AG08395 (cell line): ENCODE measurements at regions not wholly inside any gene's neighbourhood (a gene's known extent, or its start where the extent isn't known, plus 50 kb on each side); places are given as distances from the start of the nearest gene placed in this dataset.

Experiments used
- DNase-seq: peaks from one replicate; pipeline ENCODE4 v3.0.0; 2012; ENCODE audit warnings: mixed read lengths, low spot score

DNA sequence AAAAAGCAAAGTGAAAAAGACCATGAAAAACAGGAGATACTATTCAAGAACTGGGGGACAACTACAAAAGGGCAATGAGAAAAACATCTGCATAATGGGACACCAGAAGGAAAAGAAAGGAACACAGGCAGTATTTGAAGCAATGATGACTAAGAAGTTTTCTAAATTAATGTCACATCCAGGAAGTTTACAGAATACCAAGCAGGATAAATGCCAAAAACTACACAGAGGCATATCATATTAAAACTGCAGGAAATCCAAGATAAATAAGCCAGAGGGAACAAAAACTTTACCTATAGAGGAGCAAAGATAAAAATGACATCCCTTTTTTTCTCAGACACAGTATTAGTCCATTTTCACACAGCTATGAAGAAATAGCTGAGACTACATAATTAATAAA is 193.0 kb downstream of the ERMARD start:
- no peak for DNase-seq

DNA sequence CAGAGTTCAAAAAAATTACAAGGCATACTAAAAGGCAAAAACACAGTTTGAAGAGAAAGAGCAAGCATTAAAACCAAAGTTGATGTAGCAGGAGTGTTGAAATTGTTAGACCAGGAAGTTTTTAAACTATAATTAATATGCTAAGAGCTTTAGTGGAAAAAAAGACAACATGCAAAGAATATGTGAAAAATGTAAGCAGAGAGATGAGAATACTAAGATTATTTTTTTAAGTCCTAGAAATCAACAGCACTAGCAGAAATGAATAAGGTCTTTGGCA is 192.6 kb downstream of the ERMARD start:
- no peak for DNase-seq

DNA sequence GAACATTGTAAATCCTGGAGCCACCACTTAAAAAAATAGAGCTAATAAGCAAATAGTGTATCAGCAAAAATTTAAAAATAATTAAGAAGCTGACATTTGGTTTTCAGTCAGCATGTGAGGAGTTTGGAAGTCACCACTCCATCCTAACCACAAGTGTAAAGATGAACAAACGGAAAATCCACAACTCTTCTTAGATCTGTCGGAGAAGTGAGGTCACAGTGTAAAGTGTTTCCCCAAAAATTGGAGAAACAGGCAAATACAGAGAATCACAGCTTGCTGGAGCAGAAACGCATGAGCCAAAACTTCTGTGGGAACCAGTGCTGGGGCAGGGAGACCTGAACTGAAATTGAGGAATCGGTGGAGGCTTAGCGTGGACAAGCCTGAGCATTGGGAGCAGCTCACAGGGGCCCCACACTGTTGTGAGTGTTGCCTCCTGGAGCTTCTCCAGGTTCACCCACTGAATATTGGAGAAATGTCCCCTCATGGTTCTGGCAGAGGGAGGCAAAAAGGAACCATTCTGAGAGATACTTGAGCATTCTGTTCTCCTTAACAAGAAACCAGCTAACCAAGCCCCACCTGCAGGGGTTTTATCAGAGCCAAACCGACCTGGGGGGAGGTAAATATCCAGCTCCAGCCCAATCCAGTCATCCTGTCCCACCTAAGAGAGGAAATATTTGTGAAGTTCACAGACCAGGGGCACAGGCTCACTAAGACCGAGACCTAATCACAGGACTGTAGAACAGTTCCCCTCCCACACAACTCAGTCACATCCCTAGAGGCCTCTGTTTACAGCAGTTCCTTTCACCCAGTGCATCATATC is 192.0 kb downstream of the ERMARD start:
- DNase-seq: no peak

DNA sequence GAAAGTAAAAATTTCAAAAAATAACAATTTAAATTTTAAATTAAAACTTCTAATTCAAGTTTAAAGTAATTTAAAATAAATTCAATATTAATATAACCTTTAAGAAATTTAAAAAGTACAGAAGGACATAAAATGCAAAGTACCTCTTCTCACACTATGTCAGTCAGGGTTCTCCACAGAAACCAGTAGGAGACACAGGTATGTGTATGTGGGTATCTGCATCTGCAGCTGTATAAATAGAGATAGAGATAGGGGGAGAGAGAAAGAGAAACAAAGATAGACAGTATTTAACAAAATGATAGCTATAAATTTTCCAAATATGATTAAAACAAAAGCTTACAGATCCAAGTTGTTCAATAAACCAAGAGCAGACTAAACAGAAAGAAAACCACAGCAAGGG is 190.8 kb downstream of the ERMARD start:
- no peak for DNase-seq

DNA sequence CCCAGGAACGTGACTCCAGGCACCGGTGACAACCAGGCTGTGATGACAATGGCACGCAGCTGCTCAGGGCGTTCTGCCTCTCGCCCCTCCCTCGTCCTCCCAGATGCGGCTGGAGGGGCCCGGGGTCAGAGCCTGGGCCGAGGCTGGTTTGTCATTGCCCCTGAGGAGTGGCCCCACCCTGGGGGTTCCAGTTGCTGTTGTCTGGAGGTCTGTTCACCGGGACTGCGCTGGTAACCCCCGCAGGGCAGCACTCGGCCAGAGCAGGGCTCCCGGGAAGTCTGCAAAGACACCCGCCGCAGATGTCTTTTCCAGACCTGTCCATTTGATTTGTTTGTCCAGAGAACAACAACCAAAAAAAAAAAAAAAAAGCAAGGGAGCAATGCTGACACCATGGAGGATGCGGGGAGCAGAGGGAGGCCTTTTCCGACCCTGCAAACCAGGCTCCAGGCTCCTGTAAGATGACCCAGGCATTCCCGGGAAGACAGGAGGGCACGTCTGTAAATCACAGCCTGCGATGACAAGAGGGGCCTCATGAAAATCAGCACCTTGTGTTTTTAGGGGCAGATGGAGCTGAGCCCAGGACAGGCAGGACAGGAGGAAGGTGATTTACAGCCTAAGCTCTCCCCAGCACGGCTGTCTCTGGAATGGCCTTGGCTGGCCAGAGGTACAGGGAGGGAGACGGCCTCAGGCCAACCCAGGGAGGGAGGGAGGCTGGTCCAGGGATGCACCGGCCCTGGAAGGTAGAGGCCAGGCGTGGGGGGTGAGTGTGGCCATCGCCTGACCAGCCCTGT is 189.3 kb downstream of the ERMARD start:
- no peak for DNase-seq

DNA sequence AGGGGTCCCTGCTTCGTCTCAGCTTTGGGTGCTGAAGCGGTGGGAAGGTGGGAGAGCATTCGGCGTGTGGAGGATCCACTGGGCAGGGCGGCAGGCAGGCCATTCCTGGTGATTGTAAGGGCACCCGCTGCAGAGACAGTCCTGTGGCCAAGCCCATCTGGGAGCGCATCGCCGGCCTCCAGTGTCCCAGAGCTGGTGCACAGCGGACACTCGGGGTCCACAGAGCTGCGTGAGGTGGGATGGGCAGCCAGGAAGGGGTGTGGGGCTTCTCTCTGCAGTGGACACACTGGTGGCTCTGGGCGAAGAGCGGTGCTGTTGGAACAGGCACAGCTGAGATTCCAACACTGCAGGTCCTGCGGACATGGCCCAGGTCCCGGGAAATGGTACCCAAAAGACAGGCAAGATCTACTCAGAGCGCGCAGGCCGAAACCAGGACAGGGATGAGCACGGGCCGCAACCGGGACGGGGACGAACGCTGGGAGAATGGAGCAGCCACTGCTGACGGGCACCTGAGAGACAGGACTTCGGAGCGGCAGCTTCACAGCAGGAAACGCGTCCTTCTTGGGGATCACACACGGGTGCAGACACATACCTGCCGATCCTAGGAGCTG is 188.2 kb downstream of the ERMARD start:
- no peak for DNase-seq

DNA sequence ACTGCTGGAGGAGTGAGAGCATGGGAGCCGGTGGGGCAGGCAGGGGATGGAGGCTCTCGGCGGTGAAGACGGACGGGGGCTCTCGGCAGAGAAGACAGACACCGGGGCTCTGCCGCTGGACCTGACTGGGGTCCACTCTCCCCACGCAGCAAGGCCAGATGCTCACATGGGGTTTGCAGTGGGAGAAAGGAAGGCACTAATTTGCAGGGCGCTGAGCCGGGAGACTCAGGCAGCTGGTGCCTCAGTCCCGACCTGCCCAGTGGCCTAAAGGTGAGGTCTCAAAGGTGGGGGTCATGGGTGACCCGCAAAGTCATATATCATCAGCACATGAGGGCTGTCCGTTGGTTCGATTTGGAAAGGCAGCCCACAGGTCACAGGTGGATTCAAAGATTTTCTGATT is 187.3 kb downstream of the ERMARD start:
- no peak for DNase-seq

DNA sequence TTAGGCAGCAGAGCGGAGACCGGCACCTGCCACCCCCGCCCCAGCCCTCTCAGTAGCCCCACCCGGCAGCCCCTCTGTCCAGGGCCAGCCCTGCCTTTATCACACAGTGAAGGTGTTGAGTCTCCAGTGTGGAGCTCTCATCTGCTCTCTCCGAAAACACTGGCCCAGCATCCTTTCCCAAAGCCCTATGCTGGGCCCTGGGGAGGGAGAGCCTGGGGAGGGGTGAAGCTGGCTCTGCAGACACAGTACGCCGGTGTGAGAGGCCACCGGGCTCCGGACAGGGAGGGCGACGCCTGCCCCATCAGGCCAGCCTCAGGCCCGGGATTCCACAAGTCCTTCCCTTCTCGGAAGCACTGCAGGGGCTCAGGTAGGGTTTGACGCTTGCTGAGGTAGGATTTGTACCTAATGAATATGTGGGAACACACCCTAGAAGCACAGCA is 186.9 kb downstream of the ERMARD start:
- DNase-seq: no peak

DNA sequence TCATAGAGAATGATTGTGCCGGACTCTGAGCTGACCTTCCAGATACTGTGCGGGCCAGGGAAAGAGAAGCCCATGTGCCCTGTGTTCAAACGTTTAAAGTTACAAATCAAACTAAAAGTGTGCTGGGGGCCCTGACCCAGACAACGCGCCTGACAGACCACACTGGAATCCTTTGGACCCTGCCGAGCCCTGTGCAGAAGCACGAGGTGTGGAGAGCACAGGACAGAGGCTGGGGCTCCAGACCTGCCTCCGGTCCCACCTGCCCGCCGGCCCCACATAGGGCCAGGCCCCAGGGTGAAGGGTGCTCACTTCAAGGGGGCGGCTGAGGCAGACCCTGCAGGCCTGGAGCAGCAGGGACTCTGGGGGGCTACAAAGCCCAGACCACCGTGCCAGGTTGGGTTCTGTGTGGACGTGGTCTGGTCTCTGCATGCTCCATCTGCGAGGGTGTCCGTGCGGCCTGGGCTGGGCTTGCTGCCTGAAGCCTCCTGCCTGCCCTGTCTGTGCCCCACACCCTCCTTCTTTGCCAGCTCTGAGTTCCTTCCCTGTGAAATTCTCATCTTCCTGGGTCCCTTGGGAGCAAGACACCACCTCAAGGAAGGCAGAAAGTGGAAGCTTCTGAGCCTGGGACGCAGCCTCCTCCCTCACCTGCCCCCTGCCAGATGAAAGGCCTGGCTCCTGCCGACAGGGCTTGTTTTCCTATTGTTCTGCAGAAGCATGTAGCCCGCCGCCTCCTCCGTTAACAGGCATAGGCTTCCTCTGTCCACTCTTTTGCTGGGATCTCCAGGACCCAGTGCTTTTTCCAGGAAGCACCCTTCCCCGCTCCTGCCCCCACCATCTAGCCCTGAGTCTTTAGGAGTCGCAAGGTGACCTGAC is 186.2 kb downstream of the ERMARD start:
- DNase-seq: no peak

DNA sequence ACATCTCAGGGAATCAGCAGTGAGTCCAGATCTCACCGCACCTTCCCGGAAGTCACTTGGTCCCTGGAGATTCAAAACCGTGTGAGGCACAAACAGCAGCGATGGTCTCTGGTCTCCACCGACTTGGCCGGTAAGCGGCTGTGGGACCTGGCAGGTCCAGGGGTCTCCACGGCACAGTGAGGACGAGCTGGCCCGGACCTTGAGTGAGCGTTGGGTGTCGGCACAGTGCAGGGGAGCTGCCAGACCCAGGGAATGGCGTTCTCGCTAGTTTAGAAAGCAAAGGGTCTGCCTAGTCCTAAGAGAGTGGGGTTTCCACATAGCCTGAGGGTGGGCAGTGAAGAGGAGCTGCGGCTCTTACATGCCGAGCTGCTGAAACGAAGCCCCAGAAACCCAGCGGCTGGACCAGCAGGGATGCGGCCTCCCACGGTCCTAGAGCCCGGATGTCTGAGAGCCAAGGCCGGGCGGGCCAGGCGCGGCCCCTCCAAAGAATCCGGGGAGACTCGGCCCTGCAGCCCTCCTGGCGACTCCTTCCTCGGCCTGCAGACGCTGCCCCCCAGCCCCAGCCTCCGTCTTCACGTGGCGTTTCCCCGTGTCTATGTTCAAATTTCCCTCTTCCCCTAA is 185.0 kb downstream of the ERMARD start:
- DNase-seq: no peak

DNA sequence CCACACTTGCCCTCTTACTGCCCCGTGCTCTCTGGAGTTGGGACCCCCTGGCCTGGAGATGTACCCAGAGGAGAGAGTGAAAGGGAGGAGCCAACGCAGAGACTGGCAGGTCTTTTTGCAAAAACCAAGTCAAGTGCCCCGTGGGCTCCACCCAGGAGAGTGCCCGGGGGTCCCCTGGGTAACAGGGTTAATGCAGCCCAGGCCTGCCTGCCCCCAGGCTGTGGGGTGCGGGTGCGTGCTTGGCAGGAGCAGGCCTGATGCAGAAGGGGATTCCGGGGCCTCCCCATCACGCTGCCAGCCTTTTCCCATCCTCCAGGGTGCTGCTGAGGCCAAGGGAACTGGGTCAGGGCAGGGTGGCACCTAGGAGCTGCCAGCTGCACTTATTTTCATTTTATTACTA is 184.4 kb downstream of the ERMARD start:
- no peak for DNase-seq

DNA sequence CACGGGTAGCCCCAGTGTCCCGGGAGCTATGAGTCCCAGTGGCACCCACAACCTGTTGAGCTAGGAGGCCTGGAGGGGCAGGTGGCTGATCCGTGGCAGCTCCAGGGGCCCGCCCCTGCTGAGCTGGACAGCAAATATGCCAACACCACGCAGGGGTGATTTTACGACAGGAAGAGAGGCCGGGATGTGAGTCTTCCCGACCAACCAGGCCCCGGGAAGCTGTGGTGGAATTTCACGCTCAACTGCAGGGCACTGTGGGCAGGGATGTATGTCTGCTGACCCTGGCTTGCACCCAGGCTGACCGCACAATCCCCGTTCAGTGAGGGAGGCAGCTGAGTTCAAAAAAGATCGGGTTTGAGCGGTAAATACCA is 183.9 kb downstream of the ERMARD start:
- no peak for DNase-seq

DNA sequence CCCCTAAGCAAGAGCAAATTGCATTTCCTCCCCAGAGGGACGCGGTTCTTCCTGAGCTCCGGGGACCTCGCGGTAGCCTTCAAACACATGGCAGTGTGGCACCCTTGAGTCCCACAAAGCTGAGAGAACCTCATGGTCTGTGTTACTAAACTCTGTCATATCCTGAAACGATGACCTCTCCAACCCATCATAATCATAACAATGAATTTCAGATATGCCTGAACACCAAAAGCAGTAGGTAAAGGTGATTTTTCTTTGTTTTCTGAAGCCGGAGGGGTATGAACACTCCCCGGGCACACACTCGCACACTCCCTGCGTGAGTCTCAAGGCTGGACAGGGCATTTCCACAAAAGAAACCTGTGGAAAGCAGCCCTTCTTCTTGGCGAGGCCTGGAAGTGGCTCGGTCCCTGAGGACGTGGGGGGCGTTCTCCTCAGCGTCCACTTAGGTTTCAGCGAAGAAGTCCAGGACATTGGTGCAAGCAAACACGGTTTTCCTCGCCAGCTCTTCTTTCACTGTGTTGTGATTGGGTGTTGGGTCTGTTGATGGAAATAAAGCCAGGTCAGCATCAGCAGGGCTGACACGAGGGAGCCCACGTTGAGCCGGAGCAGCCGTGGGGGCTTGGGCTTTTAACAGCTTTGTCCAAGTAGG is 183.4 kb downstream of the ERMARD start:
- DNase-seq: no peak

DNA sequence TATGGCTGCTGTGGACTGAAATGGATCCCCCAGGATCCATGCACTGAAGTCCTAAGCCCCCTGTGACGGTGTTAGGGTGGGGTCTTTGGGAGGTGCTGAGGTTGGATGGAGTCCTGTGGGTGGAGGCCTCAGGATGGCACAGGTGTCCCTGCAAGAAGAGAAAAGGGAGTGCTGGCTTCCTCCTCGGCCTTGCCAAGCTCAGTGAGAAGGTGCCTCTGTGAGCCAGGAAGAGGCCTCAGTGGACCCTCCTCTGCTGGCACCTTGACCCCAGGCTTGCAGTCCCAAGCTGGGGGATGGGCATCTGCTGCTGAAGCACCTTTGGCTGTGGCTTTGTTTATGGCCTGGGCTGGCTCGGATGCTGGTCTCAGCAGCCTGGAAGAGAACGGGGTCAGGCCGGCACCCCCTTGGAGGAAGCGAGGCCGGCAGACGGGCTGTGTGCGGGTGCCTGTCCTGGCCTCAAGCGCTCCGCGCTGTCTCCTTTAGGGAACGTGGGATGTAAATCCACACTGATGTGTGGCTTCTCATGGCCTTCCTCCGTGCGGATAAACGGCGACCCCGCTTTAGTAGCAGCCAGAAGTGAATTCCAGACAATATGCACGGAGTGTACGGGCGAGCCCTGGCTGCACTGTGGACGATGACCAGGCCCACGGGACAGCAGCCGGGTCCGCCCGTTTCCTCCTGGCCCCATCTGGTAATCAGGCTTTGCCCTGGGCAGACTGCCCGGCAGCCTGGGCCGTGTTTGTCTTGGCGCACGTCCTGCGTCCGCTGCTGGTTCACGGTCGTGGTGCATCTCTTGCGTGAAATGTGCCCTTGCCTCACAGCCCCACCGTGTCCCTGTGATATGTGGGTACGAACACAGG is 182.6 kb downstream of the ERMARD start:
- peak; percentile 82 for DNase-seq

DNA sequence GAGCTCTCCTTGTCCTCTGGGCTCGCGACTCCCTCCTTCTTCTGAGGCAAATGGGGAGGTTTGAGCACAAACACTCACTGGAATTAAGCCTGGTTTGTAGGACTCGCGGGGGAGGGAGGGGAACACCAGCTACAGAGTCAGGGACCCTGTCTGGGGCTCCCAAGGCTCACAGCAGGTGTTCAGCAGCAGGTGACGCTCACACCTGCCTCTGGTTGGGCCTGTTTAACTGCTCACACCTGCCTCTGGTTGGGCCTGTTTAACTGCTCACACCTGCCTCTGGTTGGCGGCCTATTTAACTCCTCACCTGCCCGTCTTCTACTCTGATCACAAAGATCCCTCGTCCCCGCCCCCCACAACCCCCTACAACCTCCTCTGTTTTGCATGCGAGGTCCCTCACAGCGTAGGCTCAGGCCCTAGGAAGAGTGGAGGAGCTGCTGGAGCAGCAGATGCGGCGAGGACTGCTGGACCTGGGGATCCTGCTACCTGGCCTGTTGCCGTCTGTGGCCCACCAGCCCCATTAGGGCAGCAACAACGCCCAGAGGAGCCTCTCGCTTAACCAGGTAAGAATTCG is 181.9 kb downstream of the ERMARD start:
- DNase-seq: no peak

DNA sequence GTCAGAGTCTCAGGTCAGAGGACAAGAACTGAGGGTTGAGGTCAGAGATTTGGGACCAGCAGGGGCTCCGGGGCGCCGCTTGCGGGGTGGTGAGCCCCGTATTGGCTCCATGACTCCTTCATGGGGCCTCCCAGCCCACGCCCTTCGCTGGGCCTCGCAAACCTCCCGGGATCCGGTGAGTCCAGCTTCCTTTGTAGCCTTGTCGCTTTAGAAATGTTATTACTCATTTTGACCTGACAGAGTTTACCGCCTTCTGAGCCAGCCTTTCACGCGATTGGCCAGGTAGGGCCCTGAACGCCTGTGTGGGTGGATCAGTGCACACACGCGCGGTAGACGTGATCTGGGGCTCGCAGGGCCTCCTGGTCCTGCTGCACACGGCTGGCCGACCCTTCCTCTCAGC is 181.1 kb downstream of the ERMARD start:
- DNase-seq: no peak

DNA sequence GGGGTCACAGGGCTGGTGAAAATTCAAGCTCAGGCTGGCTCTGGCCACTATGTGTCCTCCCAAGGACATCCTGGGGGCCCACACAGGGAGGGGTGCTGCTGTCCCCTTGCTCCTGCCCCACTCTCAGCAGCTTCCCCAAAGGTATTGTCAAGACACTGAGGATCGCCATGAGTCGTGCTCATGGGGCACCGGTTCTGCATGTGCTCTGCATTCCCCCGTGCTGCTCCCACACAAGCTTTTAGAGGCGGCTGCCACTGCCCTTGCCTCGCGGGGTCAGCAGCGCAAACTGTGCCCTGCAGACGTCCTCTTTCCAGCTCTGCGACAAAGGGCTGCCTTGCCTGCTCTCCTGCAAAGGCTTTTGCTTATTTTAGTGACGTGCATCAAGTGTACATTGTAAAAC is 179.8 kb downstream of the ERMARD start:
- no peak for DNase-seq

DNA sequence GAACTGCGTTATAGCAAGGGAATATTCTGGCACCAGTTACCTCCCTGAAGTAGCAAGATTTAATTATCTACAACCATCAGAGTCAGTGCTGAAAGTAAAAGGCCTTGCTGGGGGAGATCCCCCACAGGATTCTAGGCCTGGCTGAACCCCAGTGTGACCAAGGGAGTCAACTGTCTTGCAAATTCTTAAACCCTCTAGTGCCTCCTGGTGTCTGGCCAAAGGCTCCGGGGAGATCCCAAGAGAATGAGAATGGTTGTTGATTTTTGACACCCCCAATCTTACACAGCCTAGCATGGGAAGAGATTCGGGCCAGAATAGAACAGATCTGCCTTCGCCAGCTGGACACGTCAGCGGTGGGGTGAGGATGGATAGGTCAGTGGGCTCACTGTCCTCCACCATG is 179.4 kb downstream of the ERMARD start:
- no peak for DNase-seq

DNA sequence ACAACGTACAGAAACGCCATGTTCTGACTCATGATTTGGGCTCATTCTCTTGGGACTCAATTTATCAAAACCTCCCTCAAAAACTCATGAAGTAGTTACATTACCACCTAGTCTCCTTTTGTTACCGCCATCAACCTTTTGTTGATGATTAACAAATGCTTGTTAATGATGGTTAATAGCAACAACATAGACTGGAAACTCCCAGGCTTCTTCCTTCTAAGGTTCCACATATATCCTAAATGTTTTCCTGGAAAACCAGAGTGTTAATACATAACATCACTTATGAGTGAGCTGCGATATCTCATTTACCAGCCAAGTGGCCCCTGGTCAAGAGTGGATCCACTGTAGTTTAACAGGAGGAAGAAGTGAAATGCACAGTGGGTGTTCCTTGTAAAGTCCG is 176.3 kb downstream of the ERMARD start:
- DNase-seq: no peak
